ENCODE measurements at regions not wholly inside any gene's neighbourhood (a gene's known extent, or its start where the extent isn't known, plus 50 kb on each side); places are given as distances from the start of the nearest gene placed in this dataset.

- Histone ChIP-seq H3K9me3 (ENCODE audit: insufficient read depth, low read length, severe bottlenecking) (peaks cover 14% of the 10 kb centered on the region), H3K79me2 (ENCODE audit: insufficient read depth, low read length) (no peaks in the 10 kb centered on the region), H4K20me1 (ENCODE audit: insufficient read depth, low read length) (no peaks in the 10 kb centered on the region), H3K9ac (ENCODE audit: low read depth, low read length) (no peak overlapping the region), H2AFZ (ENCODE audit: low read depth, low read length) (no peak overlapping the region), H3K27ac (ENCODE audit: low read length) (no peak overlapping the region), H3K4me1 (ENCODE audit: insufficient read depth, low read length) (no peaks in the 10 kb centered on the region), H3K27me3 (ENCODE audit: insufficient read depth, low read length, poor library complexity) (no peaks in the 10 kb centered on the region), H3K4me2 (ENCODE audit: insufficient read depth, low read length) (no peak overlapping the region), H3K36me3 (ENCODE audit: insufficient read depth, low read length) (no peaks in the 10 kb centered on the region), H3K4me3 (ENCODE audit: low read depth in 1 of 2, low read length in 2 of 2) (no peak overlapping the region)
- ATAC-seq (ENCODE audit: insufficient read depth, low read depth) (no peak), DNase-seq (no peak)
- no peak for TF ChIP-seq EZH2 (IDR thresholded peaks at IDR 0.05; ENCODE audit: borderline replicate concordance, low read depth, low read length, severe bottlenecking)
- TF ChIP-seq, protein P1, sequence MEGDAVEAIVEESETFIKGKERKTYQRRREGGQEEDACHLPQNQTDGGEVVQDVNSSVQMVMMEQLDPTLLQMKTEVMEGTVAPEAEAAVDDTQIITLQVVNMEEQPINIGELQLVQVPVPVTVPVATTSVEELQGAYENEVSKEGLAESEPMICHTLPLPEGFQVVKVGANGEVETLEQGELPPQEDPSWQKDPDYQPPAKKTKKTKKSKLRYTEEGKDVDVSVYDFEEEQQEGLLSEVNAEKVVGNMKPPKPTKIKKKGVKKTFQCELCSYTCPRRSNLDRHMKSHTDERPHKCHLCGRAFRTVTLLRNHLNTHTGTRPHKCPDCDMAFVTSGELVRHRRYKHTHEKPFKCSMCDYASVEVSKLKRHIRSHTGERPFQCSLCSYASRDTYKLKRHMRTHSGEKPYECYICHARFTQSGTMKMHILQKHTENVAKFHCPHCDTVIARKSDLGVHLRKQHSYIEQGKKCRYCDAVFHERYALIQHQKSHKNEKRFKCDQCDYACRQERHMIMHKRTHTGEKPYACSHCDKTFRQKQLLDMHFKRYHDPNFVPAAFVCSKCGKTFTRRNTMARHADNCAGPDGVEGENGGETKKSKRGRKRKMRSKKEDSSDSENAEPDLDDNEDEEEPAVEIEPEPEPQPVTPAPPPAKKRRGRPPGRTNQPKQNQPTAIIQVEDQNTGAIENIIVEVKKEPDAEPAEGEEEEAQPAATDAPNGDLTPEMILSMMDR (IDR thresholded peaks at IDR 0.05; ENCODE audit: borderline replicate concordance, extremely low read depth, low read length, poor library complexity, severe bottlenecking): no peak
These were observed 1392.5 kb downstream of the RAPGEF2 start for GRCh38 chr4:160495356-160495755.

DNA sequence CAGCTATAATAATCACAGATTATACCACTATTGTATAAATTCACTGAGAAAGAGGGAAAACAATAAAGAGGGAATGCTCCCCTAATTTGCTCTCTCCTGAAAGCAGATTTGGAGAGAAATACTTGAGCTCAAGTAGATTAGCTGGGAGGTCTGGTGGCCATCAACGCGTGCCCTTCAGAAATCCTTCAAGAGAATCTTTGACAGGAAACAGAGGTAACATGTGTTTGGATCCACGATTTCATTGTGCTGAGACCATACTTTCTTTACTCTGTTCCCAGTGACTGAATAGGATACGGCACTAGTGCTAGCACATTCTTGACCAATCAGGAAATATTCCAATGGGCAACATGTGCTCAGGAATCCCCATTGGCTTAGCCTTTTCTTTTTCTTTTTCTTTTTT lies 1395.3 kb downstream of the RAPGEF2 start:
- H3K27me3 ChIP-seq (ENCODE audit: insufficient read depth, low read length, poor library complexity): no peaks in the 10 kb centered on the region
- H3K36me3 ChIP-seq (ENCODE audit: insufficient read depth, low read length): no peaks in the 10 kb centered on the region
- H3K79me2 ChIP-seq (ENCODE audit: insufficient read depth, low read length): no peaks in the 10 kb centered on the region
- H2AFZ ChIP-seq (ENCODE audit: low read depth, low read length): no peak overlapping the region
- H3K27ac ChIP-seq (ENCODE audit: low read length): no peak overlapping the region
- TF ChIP-seq, protein P1 (IDR thresholded peaks at IDR 0.05; ENCODE audit: borderline replicate concordance, extremely low read depth, low read length, poor library complexity, severe bottlenecking): no peak
- TF ChIP-seq EZH2 (IDR thresholded peaks at IDR 0.05; ENCODE audit: borderline replicate concordance, low read depth, low read length, severe bottlenecking): no peak
- no peak overlapping the region for H3K4me3 ChIP-seq (ENCODE audit: low read depth in 1 of 2, low read length in 2 of 2)
- no peak overlapping the region for H3K9ac ChIP-seq (ENCODE audit: low read depth, low read length)
- no peaks in the 10 kb centered on the region for H4K20me1 ChIP-seq (ENCODE audit: insufficient read depth, low read length)
- DNase-seq (no peak), ATAC-seq (ENCODE audit: insufficient read depth, low read depth) (no peak)
- H3K4me1 ChIP-seq (ENCODE audit: insufficient read depth, low read length): no peaks in the 10 kb centered on the region
- H3K4me2 ChIP-seq (ENCODE audit: insufficient read depth, low read length): no peak overlapping the region
- H3K9me3 ChIP-seq (ENCODE audit: insufficient read depth, low read length, severe bottlenecking): no peaks in the 10 kb centered on the region

DNA sequence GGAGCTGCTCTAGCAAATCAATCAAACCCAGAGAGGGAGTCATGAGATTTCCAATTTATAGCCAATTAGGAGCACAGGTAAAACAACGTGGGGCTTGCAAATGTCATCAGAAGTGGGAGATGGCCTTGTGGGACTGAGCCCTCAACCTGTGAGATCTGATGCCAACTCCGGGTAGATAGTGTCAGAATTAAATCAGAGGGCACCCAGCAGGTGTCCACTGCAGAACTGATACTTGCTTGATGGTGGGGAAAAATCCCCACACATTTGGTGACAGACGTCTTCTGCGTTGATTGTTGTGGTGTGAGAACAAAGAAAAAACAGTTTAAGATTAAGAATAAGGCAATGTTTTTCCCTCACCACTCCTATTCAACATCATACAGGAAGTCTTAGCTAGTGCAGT lies 1402.8 kb downstream of the RAPGEF2 start:
- H3K4me2 ChIP-seq (ENCODE audit: insufficient read depth, low read length): no peak overlapping the region
- no peaks in the 10 kb centered on the region for H3K79me2 ChIP-seq (ENCODE audit: insufficient read depth, low read length)
- H3K4me1 ChIP-seq (ENCODE audit: insufficient read depth, low read length): no peaks in the 10 kb centered on the region
- H2AFZ ChIP-seq (ENCODE audit: low read depth, low read length): no peak overlapping the region
- no peaks in the 10 kb centered on the region for H4K20me1 ChIP-seq (ENCODE audit: insufficient read depth, low read length)
- no peak overlapping the region for H3K9ac ChIP-seq (ENCODE audit: low read depth, low read length)
- no peaks in the 10 kb centered on the region for H3K9me3 ChIP-seq (ENCODE audit: insufficient read depth, low read length, severe bottlenecking)
- H3K4me3 ChIP-seq (ENCODE audit: low read depth in 1 of 2, low read length in 2 of 2): no peak overlapping the region
- H3K27me3 ChIP-seq (ENCODE audit: insufficient read depth, low read length, poor library complexity): no peaks in the 10 kb centered on the region
- ATAC-seq (ENCODE audit: insufficient read depth, low read depth) (no peak), DNase-seq (no peak)
- H3K36me3 ChIP-seq (ENCODE audit: insufficient read depth, low read length): no peaks in the 10 kb centered on the region
- TF ChIP-seq, protein P1 (IDR thresholded peaks at IDR 0.05; ENCODE audit: borderline replicate concordance, extremely low read depth, low read length, poor library complexity, severe bottlenecking): no peak
- no peak for TF ChIP-seq EZH2 (IDR thresholded peaks at IDR 0.05; ENCODE audit: borderline replicate concordance, low read depth, low read length, severe bottlenecking)
- no peak overlapping the region for H3K27ac ChIP-seq (ENCODE audit: low read length)

DNA sequence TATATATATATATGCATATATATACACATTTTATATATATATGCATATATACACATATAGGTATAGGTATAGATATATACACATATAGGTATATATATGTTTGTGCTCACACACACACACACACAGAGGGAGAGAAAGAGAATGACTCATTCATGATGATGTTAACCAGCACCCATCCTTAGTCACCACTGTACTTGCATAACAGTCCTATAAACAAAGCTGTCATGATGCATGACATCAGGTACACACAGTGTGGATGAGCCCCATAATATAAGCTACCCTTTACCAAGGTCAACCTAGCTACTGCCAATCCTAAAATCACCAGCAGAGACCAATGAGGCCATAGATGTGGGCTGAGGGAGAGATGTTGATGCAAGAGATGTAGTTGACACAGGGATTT lies 1408.0 kb downstream of the RAPGEF2 start:
- Histone ChIP-seq H3K4me1 (ENCODE audit: insufficient read depth, low read length) (no peaks in the 10 kb centered on the region), H3K9ac (ENCODE audit: low read depth, low read length) (no peak overlapping the region), H3K27me3 (ENCODE audit: insufficient read depth, low read length, poor library complexity) (no peaks in the 10 kb centered on the region), H2AFZ (ENCODE audit: low read depth, low read length) (no peak overlapping the region), H3K27ac (ENCODE audit: low read length) (no peak overlapping the region), H3K36me3 (ENCODE audit: insufficient read depth, low read length) (no peaks in the 10 kb centered on the region), H3K79me2 (ENCODE audit: insufficient read depth, low read length) (no peaks in the 10 kb centered on the region), H4K20me1 (ENCODE audit: insufficient read depth, low read length) (no peaks in the 10 kb centered on the region), H3K9me3 (ENCODE audit: insufficient read depth, low read length, severe bottlenecking) (no peaks in the 10 kb centered on the region), H3K4me3 (ENCODE audit: low read depth in 1 of 2, low read length in 2 of 2) (no peak overlapping the region), H3K4me2 (ENCODE audit: insufficient read depth, low read length) (no peak overlapping the region)
- TF ChIP-seq, protein P1 (IDR thresholded peaks at IDR 0.05; ENCODE audit: borderline replicate concordance, extremely low read depth, low read length, poor library complexity, severe bottlenecking): no peak
- no peak for TF ChIP-seq EZH2 (IDR thresholded peaks at IDR 0.05; ENCODE audit: borderline replicate concordance, low read depth, low read length, severe bottlenecking)
- no peak for DNase-seq
- ATAC-seq (ENCODE audit: insufficient read depth, low read depth): no peak
